HUES6 (cell line): ENCODE measurements at regions not wholly inside any gene's neighbourhood (a gene's known extent, or its start where the extent isn't known, plus 50 kb on each side); places are given as distances from the start of the nearest gene placed in this dataset.
"Not testable (repeated sequence)": the region's sequence is repeated elsewhere in the genome, so short reads cannot be mapped to it uniquely, and the experiment has no call there.

Source experiments
- H3K27ac ChIP-seq: 2 replicates; pipeline ENCODE4 v1.7.0; 2013; ENCODE audit warnings: low read depth, mild to moderate bottlenecking, low read length, inconsistent platforms
- H3K27me3 ChIP-seq: 2 replicates; pipeline ENCODE4 v1.6.1; 2013; ENCODE audit warnings: low read length; ENCODE audit not compliant: control insufficient read depth, insufficient read depth
- H3K36me3 ChIP-seq: 2 replicates; pipeline ENCODE4 v1.6.1; 2013; ENCODE audit warnings: low read length; ENCODE audit not compliant: control insufficient read depth, insufficient read depth
- H3K4me1 ChIP-seq: 2 replicates; pipeline ENCODE4 v1.6.1; 2013; ENCODE audit warnings: low read length; ENCODE audit not compliant: control insufficient read depth, insufficient read depth
- H3K4me3 ChIP-seq: 2 replicates; pipeline ENCODE4 v1.5.1; 2013; ENCODE audit warnings: low read depth, low read length
- H3K9ac ChIP-seq: one replicate; pipeline ENCODE4 v1.6.1; 2013; ENCODE audit warnings: mild to moderate bottlenecking, low read length
- H3K9me3 ChIP-seq: 2 replicates; pipeline ENCODE4 v1.6.1; 2013; ENCODE audit warnings: low read depth, low read length; ENCODE audit not compliant: control insufficient read depth, insufficient read depth

GRCh38 chr4:71206763-71207162, 132.1 kb upstream of the SLC4A4 start:
- H3K4me3 ChIP-seq: no peak overlapping the region
- no peaks in the 10 kb centered on the region for H3K36me3 ChIP-seq
- H3K27ac ChIP-seq: no peak overlapping the region
- H3K27me3 ChIP-seq: no peaks in the 10 kb centered on the region
- no peaks in the 10 kb centered on the region for H3K9me3 ChIP-seq
- peaks cover 4% of the 10 kb centered on the region; the same call in 1 of the 2 replicates for H3K4me1 ChIP-seq
- no peak overlapping the region for H3K9ac ChIP-seq

GRCh38 chr4:71209161-71209560, 129.7 kb upstream of the SLC4A4 start:
- no peak overlapping the region for H3K4me3 ChIP-seq
- H3K9ac ChIP-seq: no peak overlapping the region
- no peak overlapping the region for H3K27ac ChIP-seq
- H3K9me3 ChIP-seq: no peaks in the 10 kb centered on the region
- peaks cover 4% of the 10 kb centered on the region; the same call in 1 of the 2 replicates for H3K4me1 ChIP-seq
- H3K36me3 ChIP-seq: no peaks in the 10 kb centered on the region
- no peaks in the 10 kb centered on the region for H3K27me3 ChIP-seq

GRCh38 chr4:71210823-71211222, 128.0 kb upstream of the SLC4A4 start:
- H3K27ac ChIP-seq: no peak overlapping the region
- no peaks in the 10 kb centered on the region for H3K27me3 ChIP-seq

GRCh38 chr4:71211748-71212147, 127.1 kb upstream of the SLC4A4 start:
- Histone ChIP-seq H3K4me3 (no peak overlapping the region), H3K9me3 (no peaks in the 10 kb centered on the region), H3K4me1 (no peaks in the 10 kb centered on the region), H3K36me3 (no peaks in the 10 kb centered on the region), H3K27me3 (no peaks in the 10 kb centered on the region), H3K9ac (no peak overlapping the region), H3K27ac (no peak overlapping the region)

More at GRCh38 chr4:71210823-71211222, 128.0 kb upstream of the SLC4A4 start:
- no peaks in the 10 kb centered on the region for H3K4me1 ChIP-seq
- H3K9ac ChIP-seq: no peak overlapping the region
- H3K4me3 ChIP-seq: no peak overlapping the region
- H3K9me3 ChIP-seq: no peaks in the 10 kb centered on the region
- H3K36me3 ChIP-seq: no peaks in the 10 kb centered on the region

- Histone ChIP-seq H3K36me3 (no peaks in the 10 kb centered on the region), H3K27me3 (no peaks in the 10 kb centered on the region), H3K4me1 (no peaks in the 10 kb centered on the region), H3K9ac (no peak overlapping the region), H3K27ac (no peak overlapping the region), H3K9me3 (no peaks in the 10 kb centered on the region), H3K4me3 (no peak overlapping the region)
Measured at GRCh38 chr4:71212216-71212615, 126.6 kb upstream of the SLC4A4 start.

GRCh38 chr4:71214578-71214977, 124.2 kb upstream of the SLC4A4 start:
- Histone ChIP-seq H3K4me1 (no peaks in the 10 kb centered on the region), H3K36me3 (no peaks in the 10 kb centered on the region), H3K27me3 (no peaks in the 10 kb centered on the region), H3K27ac (no peak overlapping the region), H3K9me3 (no peaks in the 10 kb centered on the region), H3K9ac (no peak overlapping the region), H3K4me3 (no peak overlapping the region)

GRCh38 chr4:71216316-71216959, 122.4 kb upstream of the SLC4A4 start:
- H3K27ac ChIP-seq: no peak overlapping the region
- H3K27me3 ChIP-seq: no peaks in the 10 kb centered on the region
- H3K4me3 ChIP-seq: no peak overlapping the region
- H3K4me1 ChIP-seq: no peaks in the 10 kb centered on the region
- H3K9ac ChIP-seq: no peak overlapping the region
- H3K36me3 ChIP-seq: no peaks in the 10 kb centered on the region
- H3K9me3 ChIP-seq: no peaks in the 10 kb centered on the region

- no peaks in the 10 kb centered on the region for H3K36me3 ChIP-seq
- H3K4me1 ChIP-seq: no peaks in the 10 kb centered on the region
- no peak overlapping the region for H3K27ac ChIP-seq
- no peak overlapping the region for H3K4me3 ChIP-seq
- H3K9me3 ChIP-seq: no peaks in the 10 kb centered on the region
- no peaks in the 10 kb centered on the region for H3K27me3 ChIP-seq
- H3K9ac ChIP-seq: no peak overlapping the region
Measured at GRCh38 chr4:71217688-71218087, 121.1 kb upstream of the SLC4A4 start.

GRCh38 chr4:71220848-71221247, 118.0 kb upstream of the SLC4A4 start:
- not testable (repeated sequence) for H3K4me3 ChIP-seq, H3K9me3 ChIP-seq, H3K4me1 ChIP-seq, H3K9ac ChIP-seq, H3K27ac ChIP-seq, H3K36me3 ChIP-seq, H3K27me3 ChIP-seq

- no peak overlapping the region for H3K27ac ChIP-seq
- H3K36me3 ChIP-seq: no peaks in the 10 kb centered on the region
- no peaks in the 10 kb centered on the region for H3K27me3 ChIP-seq
- no peak overlapping the region for H3K9ac ChIP-seq
- H3K4me1 ChIP-seq: no peaks in the 10 kb centered on the region
- H3K4me3 ChIP-seq: no peak overlapping the region
- no peaks in the 10 kb centered on the region for H3K9me3 ChIP-seq
Measured at GRCh38 chr4:71221510-71222466, 117.0 kb upstream of the SLC4A4 start.

GRCh38 chr4:71222661-71223060, 116.2 kb upstream of the SLC4A4 start:
- no peaks in the 10 kb centered on the region for H3K27me3 ChIP-seq
- no peaks in the 10 kb centered on the region for H3K9me3 ChIP-seq
- H3K27ac ChIP-seq: no peak overlapping the region
- no peak overlapping the region for H3K4me3 ChIP-seq
- no peak overlapping the region for H3K9ac ChIP-seq
- no peaks in the 10 kb centered on the region for H3K36me3 ChIP-seq
- no peaks in the 10 kb centered on the region for H3K4me1 ChIP-seq
